ENCODE measurements at regions not wholly inside any gene's neighbourhood (a gene's known extent, or its start where the extent isn't known, plus 50 kb on each side); places are given as distances from the start of the nearest gene placed in this dataset.

DNA sequence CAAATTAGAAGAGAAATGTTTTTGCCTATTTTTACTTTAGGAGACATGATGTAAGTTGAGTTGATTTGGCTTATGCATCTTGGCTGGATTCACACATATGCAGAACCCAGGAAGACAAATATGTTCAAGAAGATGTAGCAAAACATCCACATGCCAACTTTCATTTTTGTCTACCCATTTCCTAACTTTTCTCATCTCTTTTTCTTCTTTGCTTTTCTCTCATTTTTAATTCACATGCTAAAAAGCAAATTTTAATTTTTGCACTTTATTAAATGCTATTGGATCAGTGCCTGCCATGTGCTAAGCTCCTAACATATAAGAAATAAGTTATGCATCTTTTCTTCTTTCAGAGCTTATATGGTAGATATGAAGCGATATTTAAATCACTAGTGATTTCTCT is 143.7 kb upstream of the GRM3 start:
- Histone ChIP-seq H3K79me1 (ENCODE audit: low read depth, low read length) (no peaks in the 10 kb centered on the region), H2BK5ac (ENCODE audit: low read depth, low read length) (no peak overlapping the region), H3K27me3 (replicated peaks in 1 of 4; ENCODE audit: control insufficient read depth in 3 of 4, extremely low read depth in 1 of 4, insufficient read depth in 3 of 4, low read length in 3 of 4) (no peaks in the 10 kb centered on the region), H2AK5ac (ENCODE audit: low read depth, low read length) (no peak overlapping the region), H4K91ac (replicated peaks; ENCODE audit: insufficient read length, low read length) (no peak overlapping the region), H3K18ac (ENCODE audit: extremely low read depth, low read length) (no peak overlapping the region), H3K4me3 (ENCODE audit: extremely low read depth in 1 of 4, insufficient read depth in 2 of 4, low read depth in 3 of 4, low read length in 4 of 4) (no peak overlapping the region), H3K4me2 (ENCODE audit: insufficient read depth in 1 of 2, low read depth in 2 of 2, low read length in 2 of 2) (no peak overlapping the region), H2BK15ac (ENCODE audit: low read length) (no peak overlapping the region), H3K23ac (ENCODE audit: insufficient read length) (no peak overlapping the region), H3K36me3 (ENCODE audit: control insufficient read depth in 2 of 4, insufficient read depth in 4 of 4, low read length in 3 of 4) (no peaks in the 10 kb centered on the region), H2BK12ac (ENCODE audit: low read depth, low read length) (no peak overlapping the region), H4K8ac (ENCODE audit: extremely low read depth, insufficient read depth, low read length) (no peak overlapping the region), H3K4ac (replicated peaks; ENCODE audit: insufficient read length, low read depth, low read length) (no peak overlapping the region), H3K14ac (ENCODE audit: insufficient read length) (no peak overlapping the region), H3K79me2 (ENCODE audit: control insufficient read depth in 1 of 2, insufficient read depth in 2 of 2, low read length in 2 of 2) (no peaks in the 10 kb centered on the region), H3K56ac (replicated peaks; ENCODE audit: insufficient read length, low read depth, low read length) (no peak overlapping the region), H2AFZ (ENCODE audit: low read length) (no peak overlapping the region), H3K9me3 (ENCODE audit: insufficient read depth in 2 of 2, low read depth in 1 of 2, low read length in 1 of 2) (no peaks in the 10 kb centered on the region), H3K23me2 (ENCODE audit: low read depth, low read length) (no peaks in the 10 kb centered on the region), H4K20me1 (replicated peaks in 1 of 2; ENCODE audit: control insufficient read depth in 1 of 2, insufficient read depth in 2 of 2, low read length in 2 of 2) (no peaks in the 10 kb centered on the region), H3K27ac (ENCODE audit: low read depth, low read length) (no peak overlapping the region), H2BK20ac (ENCODE audit: low read length) (no peak overlapping the region), H3K4me1 (replicated peaks in 1 of 4; ENCODE audit: control insufficient read depth in 3 of 4, insufficient read depth in 4 of 4, low read length in 3 of 4) (no peaks in the 10 kb centered on the region), H3K9ac (replicated peaks in 1 of 4; ENCODE audit: extremely low read depth in 1 of 4, low read depth in 3 of 4, low read length in 3 of 4) (no peak overlapping the region), H2BK120ac (replicated peaks; ENCODE audit: low read depth, low read length) (no peak overlapping the region), H4K5ac (ENCODE audit: insufficient read length, low read depth, low read length) (no peak overlapping the region)
- no peak for FAIRE-seq
- WGBS, 2 experiments (ENCODE audit: extremely low coverage in 1 of 2, insufficient coverage in 1 of 2, insufficient read length in 1 of 2, insufficient replicate concordance in 2 of 2, low coverage in 1 of 2, low lambda C conversion rate in 2 of 2, missing lambda C conversion rate in 1 of 2), result 96% methylated on average over 1 of the region's 1 CpG; no CpG with 5 or more reads in 1 of the 2 experiments
- no peak for TF ChIP-seq CEBPB (IDR thresholded peaks at IDR 0.05; ENCODE audit: low read depth, low read length)
- TF ChIP-seq CBX5 (IDR thresholded peaks at IDR 0.05; ENCODE audit: low read depth, low read length), result no peak
- TF ChIP-seq TBP (IDR thresholded peaks at IDR 0.05; ENCODE audit: low read depth, low read length), result no peak
- TF ChIP-seq KDM4A (IDR thresholded peaks at IDR 0.05; ENCODE audit: low read depth, low read length, severe bottlenecking), result no peak
- no peak for TF ChIP-seq SIX5 (IDR thresholded peaks at IDR 0.05; ENCODE audit: low read depth, low read length)
- TF ChIP-seq KDM1A (IDR thresholded peaks at IDR 0.05; ENCODE audit: borderline replicate concordance, low read length), result no peak
- TF ChIP-seq EZH2 (IDR thresholded peaks at IDR 0.05; ENCODE audit: low read depth, low read length, severe bottlenecking), result no peak
- POLR2A ChIA-PET (ENCODE audit: partially characterized antibody), result no interaction called here
- DNase-seq (ENCODE audit: low read depth in 1 of 2, low spot score in 2 of 2), result no peak
- CTCF ChIA-PET (ENCODE audit: partially characterized antibody), result no interaction called here

Measured in H1 (cell line).